ENCODE measurements at regions not wholly inside any gene's neighbourhood (a gene's known extent, or its start where the extent isn't known, plus 50 kb on each side); places are given as distances from the start of the nearest gene placed in this dataset.

- TF ChIP-seq CTCF (IDR thresholded peaks at IDR 0.05; ENCODE audit: low read depth, low read length, missing input control) = no peak
- no peak for TF ChIP-seq REST (IDR thresholded peaks at IDR 0.05)
- TF ChIP-seq TAF1 (conservative IDR thresholded peaks at IDR 0.05) = no peak
- TF ChIP-seq YY1 (IDR thresholded peaks at IDR 0.05) = no peak
These were observed 154.7 kb upstream of the TSC22D1 start for GRCh38 chr13:44730851-44731250.

All from liver (tissue), 3 donors.